M059J (cell line): ENCODE measurements at regions not wholly inside any gene's neighbourhood (a gene's known extent, or its start where the extent isn't known, plus 50 kb on each side); places are given as distances from the start of the nearest gene placed in this dataset.
"Not testable (repeated sequence)": the region's sequence is repeated elsewhere in the genome, so short reads cannot be mapped to it uniquely, and the experiment has no call there.

Source experiments
- DNase-seq: peaks from one replicate; pipeline ENCODE4 v3.0.0-alpha.2; 2012; ENCODE audit warnings: low read depth

- DNase-seq, result no peak
Measured at GRCh38 chr3:164748626-164749025, 329.7 kb downstream of the SI start.

- DNase-seq, result no peak
Measured at GRCh38 chr3:164741869-164742268, 336.4 kb downstream of the SI start.

- DNase-seq, result no peak
Measured at GRCh38 chr3:164737174-164737573, 341.1 kb downstream of the SI start.

GRCh38 chr3:164732166-164732565 is 346.1 kb downstream of the SI start:
- DNase-seq, result peak; percentile 41

GRCh38 chr3:164730815-164731360 is 347.4 kb downstream of the SI start:
- DNase-seq, result no peak

GRCh38 chr3:164723396-164723795 is 354.9 kb downstream of the SI start:
- no peak for DNase-seq

GRCh38 chr3:164702808-164703207 is 375.5 kb downstream of the SI start:
- DNase-seq, result not testable (repeated sequence)

- no peak for DNase-seq
Measured at GRCh38 chr3:164687902-164688301, 390.4 kb downstream of the SI start.

- no peak for DNase-seq
Measured at GRCh38 chr3:164687211-164687610, 391.1 kb downstream of the SI start.

- peak; percentile 6 for DNase-seq
Measured at GRCh38 chr3:164683489-164683888, 394.8 kb downstream of the SI start.

GRCh38 chr3:164679245-164679644 is 399.1 kb downstream of the SI start:
- DNase-seq, result no peak

- DNase-seq, result no peak
Measured at GRCh38 chr3:164677317-164677716, 401.0 kb downstream of the SI start.

GRCh38 chr3:164673738-164674137 is 404.6 kb downstream of the SI start:
- DNase-seq, result no peak

- no peak for DNase-seq
Measured at GRCh38 chr3:164658125-164658524, 420.2 kb downstream of the SI start.

- no peak for DNase-seq
Measured at GRCh38 chr3:164657631-164658030, 420.7 kb downstream of the SI start.

GRCh38 chr3:164655462-164655861 is 422.8 kb downstream of the SI start:
- DNase-seq, result no peak

- DNase-seq, result peak; percentile 13
Measured at GRCh38 chr3:164641071-164641470, 437.2 kb downstream of the SI start.

GRCh38 chr3:164640591-164640990 is 437.7 kb downstream of the SI start:
- peak; percentile 9 for DNase-seq

GRCh38 chr3:164620956-164621355 is 457.3 kb downstream of the SI start:
- DNase-seq, result no peak

GRCh38 chr3:164620423-164620822 is 457.9 kb downstream of the SI start:
- peak; percentile 50 for DNase-seq

GRCh38 chr3:164612751-164613150 is 465.5 kb downstream of the SI start:
- DNase-seq, result no peak

- DNase-seq, result peak; percentile 21
Measured at GRCh38 chr3:164608554-164609276, 469.6 kb downstream of the SI start.

- DNase-seq, result no peak
Measured at GRCh38 chr3:164604687-164605086, 473.6 kb downstream of the SI start.
